OCI-M2 (cell line): ENCODE measurements at regions not wholly inside any gene's neighbourhood (a gene's known extent, or its start where the extent isn't known, plus 50 kb on each side); places are given as distances from the start of the nearest gene placed in this dataset.
A peak's percentile ranks its signal among the peaks of the same experiment; 100 is the strongest.
"Not testable (repeated sequence)": the region's sequence is repeated elsewhere in the genome, so short reads cannot be mapped to it uniquely, and the experiment has no call there.

Experiments
- DNase-seq: peaks from one replicate; lab custom pipeline; 2025; ENCODE audit not compliant: unreplicated experiment; lab: John Stamatoyannopoulos, UW

GRCh38 chr13:95388420-95389079 lies 87.3 kb upstream of the ABCC4 start:
- DNase-seq = no peak

- no peak for DNase-seq
These were observed 90.1 kb upstream of the ABCC4 start for GRCh38 chr13:95391362-95391761.

- no peak for DNase-seq
These were observed 90.5 kb upstream of the ABCC4 start for GRCh38 chr13:95391785-95392184.

GRCh38 chr13:95392597-95392996 lies 91.3 kb upstream of the ABCC4 start:
- DNase-seq = no peak

GRCh38 chr13:95403349-95404140 lies 102.3 kb upstream of the ABCC4 start:
- DNase-seq = no peak

- peak; percentile 51 for DNase-seq
These were observed 103.1 kb upstream of the ABCC4 start for GRCh38 chr13:95404141-95404882.

- DNase-seq = no peak
These were observed 104.9 kb upstream of the ABCC4 start for GRCh38 chr13:95406176-95406575.

GRCh38 chr13:95411428-95412040 lies 110.3 kb upstream of the ABCC4 start:
- no peak for DNase-seq

- DNase-seq = no peak
These were observed 117.7 kb upstream of the ABCC4 start for GRCh38 chr13:95418946-95419345.

GRCh38 chr13:95420501-95420900 lies 119.2 kb upstream of the ABCC4 start:
- no peak for DNase-seq

GRCh38 chr13:95426631-95427030 lies 125.4 kb upstream of the ABCC4 start:
- DNase-seq = no peak

- DNase-seq = not testable (repeated sequence)
These were observed 122.0 kb upstream of the CLDN10 start for GRCh38 chr13:95430525-95430924.

- DNase-seq = no peak
These were observed 120.4 kb upstream of the CLDN10 start for GRCh38 chr13:95432141-95432540.

GRCh38 chr13:95433537-95433936 lies 119.0 kb upstream of the CLDN10 start:
- no peak for DNase-seq

- no peak for DNase-seq
These were observed 118.4 kb upstream of the CLDN10 start for GRCh38 chr13:95434111-95434510.

- DNase-seq = no peak
These were observed 115.0 kb upstream of the CLDN10 start for GRCh38 chr13:95437561-95437960.

GRCh38 chr13:95438297-95438696 lies 114.2 kb upstream of the CLDN10 start:
- no peak for DNase-seq

- no peak for DNase-seq
These were observed 112.0 kb upstream of the CLDN10 start for GRCh38 chr13:95440441-95441088.

- DNase-seq = no peak
These were observed 111.2 kb upstream of the CLDN10 start for GRCh38 chr13:95441326-95441725.

- no peak for DNase-seq
These were observed 108.4 kb upstream of the CLDN10 start for GRCh38 chr13:95444006-95444730.
